ENCODE measurements at regions not wholly inside any gene's neighbourhood (a gene's known extent, or its start where the extent isn't known, plus 50 kb on each side); places are given as distances from the start of the nearest gene placed in this dataset.
"Not testable (repeated sequence)": the region's sequence is repeated elsewhere in the genome, so short reads cannot be mapped to it uniquely, and the experiment has no call there.

DNA sequence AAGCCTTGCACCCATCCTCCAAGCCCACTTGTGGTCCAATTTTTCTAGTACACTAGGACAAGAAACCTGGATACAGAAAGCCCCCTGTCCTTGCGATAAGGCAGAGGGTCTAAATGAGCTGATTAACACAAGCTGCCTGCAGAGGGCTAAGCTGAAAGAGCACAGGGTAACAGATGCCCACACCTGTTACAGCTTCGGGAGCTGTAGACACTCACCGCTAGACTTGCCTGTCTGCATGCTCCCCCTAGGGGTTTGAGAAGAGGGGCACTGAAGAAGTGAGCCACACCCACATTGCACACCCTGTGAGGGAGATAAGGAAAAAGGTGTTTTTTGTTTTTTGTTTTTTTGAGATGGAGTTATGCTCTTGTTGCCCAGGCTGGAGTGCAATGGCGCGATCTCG is 386.5 kb upstream of the AUTS2 start:
- DNase-seq (ENCODE audit: low read depth in 4 of 4, low spot score in 3 of 4) = no peak

DNA sequence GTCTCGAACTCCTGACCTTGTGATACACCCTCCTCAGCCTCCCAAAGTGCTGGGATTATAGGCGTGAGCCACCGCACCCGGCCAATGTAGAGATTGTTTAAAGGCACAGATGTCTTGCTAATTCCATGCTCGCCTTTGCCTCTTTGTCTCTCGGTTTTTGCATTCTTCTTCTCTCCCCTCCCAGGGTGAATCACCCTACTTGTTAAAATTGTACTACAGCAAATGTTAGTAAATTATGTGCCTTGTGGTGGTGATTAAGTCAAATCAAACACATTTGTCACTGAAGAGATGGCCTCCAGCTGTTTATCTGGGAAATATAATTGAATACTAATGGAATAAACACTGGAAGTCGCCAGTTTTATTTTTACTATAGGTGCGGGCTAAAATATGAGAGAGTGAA is 384.4 kb upstream of the AUTS2 start:
- DNase-seq (ENCODE audit: low read depth in 4 of 4, low spot score in 3 of 4) = no peak

DNA sequence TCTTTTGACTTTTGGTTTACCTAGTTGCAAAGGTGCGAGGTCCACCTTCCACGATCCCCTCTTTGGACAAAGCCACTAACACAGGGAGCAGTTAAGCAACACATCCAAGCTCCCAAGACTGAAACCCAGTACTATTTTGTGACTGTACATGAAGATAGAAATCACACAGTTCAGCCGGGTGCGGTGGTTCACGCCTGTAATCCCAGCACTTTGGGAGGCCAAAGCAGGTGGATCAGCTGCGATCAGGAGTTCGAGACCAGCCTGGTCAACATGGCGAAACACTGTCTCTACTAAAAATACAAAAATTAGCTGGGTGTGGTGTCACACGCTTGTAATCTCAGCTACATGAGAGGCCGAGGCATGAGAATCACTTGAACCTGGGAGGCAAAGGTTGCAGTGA is 382.8 kb upstream of the AUTS2 start:
- DNase-seq (ENCODE audit: low read depth in 4 of 4, low spot score in 3 of 4) = not testable (repeated sequence)

DNA sequence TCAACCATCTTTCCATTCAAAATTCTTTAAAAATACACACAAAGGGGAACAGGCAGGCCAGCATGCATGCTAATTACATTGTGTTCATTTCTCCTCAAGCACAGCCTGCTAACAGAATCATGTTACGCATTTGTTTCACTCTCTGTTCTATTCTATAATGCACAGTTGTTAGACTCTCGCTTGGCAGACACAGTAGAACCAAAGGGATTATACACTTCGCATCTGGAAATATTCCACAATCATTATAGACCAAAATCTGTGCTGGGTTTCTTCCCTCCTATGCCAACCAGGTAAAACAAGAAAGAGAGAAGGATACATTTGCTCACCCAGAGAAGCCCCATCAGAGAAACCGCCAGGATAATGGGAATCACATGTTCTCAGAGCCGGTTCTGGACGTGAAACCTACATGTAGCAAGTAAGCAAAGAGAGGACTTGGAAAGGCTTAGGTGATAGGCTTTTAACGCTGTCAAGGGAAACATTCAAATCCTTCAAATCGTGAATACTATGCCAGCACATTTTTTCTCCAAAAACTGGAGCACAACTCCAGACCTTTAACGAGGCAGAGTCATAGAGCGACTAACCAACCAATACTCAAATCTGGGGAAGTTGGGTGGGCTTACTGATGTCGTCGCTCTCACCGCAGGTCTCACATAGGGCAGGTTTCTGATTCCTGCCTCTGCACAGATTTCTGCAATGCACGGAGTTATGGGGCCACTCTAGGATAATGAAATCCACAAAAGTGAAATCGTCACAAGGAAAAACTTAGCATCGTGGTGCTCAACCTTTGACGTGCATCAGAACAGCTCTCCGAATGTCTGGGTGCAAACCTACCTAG is 380.5 kb upstream of the AUTS2 start:
- DNase-seq (ENCODE audit: low read depth in 4 of 4, low spot score in 3 of 4) = no peak

DNA sequence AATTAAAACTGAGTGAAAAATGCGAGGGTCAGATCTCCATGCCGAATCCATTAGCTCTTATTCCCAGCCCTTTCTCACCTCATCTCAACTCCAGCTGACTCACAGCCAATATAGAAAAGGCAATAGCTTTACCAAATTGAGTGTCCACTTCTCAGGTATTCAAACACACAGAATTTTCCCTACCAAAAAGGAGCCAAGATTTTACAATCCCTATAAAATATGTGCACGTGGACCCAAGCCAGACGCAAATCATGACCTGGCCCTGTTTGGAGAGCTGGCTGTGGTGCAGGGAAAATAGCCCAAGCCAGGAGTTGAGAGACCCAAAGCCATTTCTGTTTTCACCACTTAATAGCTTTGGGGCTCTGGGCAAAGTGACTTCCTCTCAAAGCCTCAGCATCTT is 379.7 kb upstream of the AUTS2 start:
- DNase-seq (ENCODE audit: low read depth in 4 of 4, low spot score in 3 of 4) = no peak

DNA sequence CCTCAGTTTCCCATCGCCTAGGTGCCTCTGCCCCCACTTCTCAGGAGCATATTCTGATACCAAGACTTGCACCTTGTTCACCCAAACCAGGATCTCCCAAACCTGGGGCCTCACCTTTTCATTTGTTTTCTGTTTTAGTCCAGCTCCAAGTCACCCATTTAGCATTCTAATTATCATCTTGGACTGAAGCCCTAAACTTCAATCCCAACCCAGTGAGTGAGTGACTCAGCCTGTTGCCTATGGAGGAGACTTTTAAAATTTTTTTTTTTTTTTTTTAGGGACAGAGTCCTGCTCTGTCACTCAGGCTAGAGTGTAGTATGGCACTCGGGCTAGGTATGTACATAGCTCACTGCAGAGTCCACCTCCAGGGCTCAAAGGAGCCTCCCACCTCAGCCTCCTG is 378.9 kb upstream of the AUTS2 start:
- no peak for DNase-seq (ENCODE audit: low read depth in 4 of 4, low spot score in 3 of 4)

DNA sequence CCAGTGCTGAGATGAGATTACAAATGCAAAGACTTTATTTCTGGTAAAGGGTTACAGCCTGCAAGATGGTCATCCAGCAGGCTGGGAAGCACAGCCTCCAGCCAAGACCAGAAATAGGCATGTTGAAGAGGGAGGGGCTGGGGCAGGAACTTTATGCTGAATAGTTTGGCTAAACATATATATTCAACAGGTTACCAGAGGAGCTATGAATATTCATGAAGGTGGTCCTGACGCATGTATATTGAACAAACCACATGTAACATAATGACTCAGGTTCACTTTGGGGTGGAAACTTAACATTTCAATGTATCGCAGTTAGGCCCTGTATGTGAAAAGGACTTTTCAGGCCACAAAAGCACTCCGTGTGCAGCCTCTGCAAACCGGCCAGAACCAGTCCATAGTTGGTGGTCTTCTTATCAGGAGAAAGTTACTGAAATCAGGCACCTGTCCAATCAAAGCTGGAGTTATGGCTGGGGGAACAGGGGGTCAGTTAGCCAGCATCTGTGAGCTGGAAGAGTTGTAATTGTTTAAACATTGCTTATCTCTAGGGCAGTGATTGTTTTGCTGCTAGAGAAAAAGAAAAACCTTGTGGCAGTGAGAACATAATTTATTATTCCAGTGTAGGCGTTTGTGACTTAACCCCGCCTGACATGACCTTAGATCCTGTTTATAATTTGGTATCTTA is 372.9 kb upstream of the AUTS2 start:
- no peak for DNase-seq (ENCODE audit: low read depth in 4 of 4, low spot score in 3 of 4)

DNA sequence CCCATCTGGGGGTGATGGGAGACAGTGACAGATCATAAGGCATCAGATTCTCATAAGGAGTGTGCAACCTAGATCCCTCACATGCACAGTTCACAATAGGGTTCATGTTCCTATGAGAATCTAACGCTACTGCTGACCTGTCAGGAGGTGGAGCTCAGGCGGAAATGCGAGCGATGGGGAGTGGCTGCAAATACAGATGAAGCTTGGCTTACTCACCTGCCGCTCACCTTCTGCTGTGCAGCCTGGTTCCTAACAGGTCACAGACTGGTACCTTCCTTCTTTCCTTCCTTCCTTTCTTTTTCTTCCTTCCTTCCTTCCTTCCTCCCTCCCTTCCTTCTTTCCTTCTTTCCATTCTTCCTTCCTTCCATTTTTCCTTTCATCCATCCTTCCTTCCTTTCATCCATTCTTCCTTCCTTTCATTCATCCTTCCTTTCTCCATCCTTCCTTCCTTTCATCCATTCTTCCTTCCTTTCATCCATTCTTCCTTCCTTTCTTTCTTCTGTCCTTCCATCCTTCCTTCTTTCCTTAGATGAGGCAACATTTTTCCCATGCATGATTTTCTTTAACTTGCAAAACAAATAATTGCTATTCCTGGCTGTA is 370.0 kb upstream of the AUTS2 start:
- no peak for DNase-seq (ENCODE audit: low read depth in 4 of 4, low spot score in 3 of 4)

DNA sequence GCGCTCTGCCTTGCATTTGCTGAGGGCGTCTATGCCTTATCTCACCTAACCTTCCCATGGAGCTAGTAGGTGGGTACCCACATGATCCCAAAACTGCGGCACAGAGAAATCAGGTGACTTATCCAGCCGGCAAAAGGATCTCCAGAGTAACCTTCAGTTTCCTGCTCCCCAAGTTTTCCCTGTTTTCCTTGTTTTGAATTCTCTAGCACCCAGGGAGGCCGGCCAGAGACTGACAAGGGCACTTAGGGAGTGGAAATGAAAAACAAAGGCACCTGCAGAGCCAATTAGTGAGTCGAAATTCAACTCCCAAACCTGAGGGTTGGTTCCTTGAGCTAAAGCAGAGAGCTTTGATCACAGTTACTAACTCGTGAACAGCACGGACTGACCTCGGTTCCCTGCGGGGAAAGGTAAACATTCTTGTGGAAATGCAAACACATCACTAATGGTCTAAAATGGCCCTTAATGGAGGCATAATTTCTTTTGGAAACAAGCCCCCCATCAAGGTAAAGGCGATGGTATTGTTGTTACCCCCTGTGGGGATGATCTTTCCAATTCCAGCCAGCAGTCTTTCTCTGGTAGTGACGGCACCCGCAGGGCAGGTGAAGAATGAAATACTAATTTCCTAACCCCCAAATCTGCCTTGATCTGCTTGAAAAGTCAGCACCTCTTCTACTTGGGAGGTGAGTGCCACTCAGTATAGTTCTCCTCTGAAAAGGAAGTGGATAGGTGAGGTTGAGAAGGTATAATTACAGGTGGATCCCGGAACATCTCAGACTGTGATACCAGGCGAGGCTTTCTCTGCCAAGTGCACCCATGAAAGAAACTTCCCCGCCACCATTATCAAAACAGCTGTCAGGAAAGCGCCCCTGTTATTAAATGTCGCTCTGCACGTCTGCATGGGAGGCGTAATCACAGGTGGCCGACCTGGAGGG is 365.6 kb upstream of the AUTS2 start:
- DNase-seq (ENCODE audit: low read depth in 4 of 4, low spot score in 3 of 4) = peak in 1 of 4 donors; percentile 60

DNA sequence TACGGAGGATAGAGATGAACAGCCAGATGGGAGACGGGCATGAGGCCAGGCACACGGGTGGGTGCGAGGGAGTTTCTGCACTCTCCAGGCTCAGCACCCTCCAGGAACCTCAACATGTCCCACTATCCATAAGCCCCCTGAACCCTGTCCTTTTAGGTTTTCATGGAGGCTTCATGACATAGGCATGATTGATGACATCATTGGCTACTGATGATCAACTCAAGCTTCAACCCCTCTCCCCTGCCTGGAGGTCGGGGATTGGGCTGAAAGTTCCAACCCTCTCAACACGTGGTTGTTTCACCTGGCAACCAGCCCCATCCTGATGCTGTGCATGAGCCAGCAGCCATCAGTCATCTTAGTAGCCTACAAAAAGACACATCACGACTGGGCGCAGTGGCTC is 360.7 kb upstream of the AUTS2 start:
- no peak for DNase-seq (ENCODE audit: low read depth in 4 of 4, low spot score in 3 of 4)

DNA sequence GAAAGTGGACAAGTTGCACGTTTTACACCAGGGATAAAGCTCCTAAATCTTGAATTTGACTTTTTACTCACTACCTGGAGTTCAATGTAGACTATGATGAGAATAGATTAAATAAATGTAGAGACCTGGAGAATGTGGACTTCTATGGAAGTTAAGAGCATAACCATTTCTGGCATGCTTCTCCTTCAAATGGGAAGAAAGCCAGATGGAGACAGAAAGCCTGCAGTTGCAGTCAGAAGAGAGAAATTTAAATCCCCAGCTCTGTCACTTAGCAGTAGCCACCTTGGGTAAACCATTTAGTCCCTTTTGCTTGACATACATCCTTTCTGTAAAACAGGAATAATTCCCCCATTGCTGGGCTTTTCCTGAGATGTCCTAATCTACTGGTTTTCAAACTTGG is 355.3 kb upstream of the AUTS2 start:
- no peak for DNase-seq (ENCODE audit: low read depth in 4 of 4, low spot score in 3 of 4)

DNA sequence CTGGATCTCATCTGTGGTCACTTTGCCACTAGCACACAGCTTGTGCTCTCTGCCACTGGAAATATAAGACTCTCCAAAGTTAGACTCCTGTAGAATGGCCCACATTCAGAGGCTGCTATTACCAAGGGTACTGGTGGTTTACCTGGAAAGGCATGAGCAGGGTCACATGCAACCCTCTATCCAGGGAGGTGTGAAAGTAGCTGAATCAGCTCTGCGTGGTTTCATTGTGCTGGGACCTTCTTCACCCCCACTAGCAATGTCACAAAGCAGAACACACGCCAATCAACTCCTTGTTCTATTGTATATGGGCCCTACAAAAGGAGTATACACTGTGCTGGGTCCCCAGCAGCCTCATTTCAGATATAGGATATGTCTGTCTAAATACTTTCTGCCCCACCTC is 353.6 kb upstream of the AUTS2 start:
- no peak for DNase-seq (ENCODE audit: low read depth in 4 of 4, low spot score in 3 of 4)

DNA sequence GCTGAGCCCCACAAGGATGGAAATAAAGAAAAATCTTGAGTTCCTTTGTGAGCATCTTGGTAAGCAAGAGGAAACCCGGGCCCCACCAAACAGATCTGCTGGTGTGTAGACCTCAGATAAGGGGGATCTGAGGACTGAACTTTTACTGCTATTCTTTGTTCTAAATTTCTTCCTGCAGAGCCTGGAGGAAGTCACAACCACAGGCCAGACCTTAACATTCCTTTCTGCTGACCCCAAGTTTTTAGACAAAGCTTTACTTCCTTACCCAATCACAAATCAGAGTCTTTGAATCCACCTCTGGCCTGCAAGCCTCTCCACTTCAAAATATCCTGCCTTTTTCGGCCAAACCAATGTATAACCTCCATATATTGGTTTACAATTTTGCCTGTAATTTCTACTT is 352.6 kb upstream of the AUTS2 start:
- no peak for DNase-seq (ENCODE audit: low read depth in 4 of 4, low spot score in 3 of 4)

DNA sequence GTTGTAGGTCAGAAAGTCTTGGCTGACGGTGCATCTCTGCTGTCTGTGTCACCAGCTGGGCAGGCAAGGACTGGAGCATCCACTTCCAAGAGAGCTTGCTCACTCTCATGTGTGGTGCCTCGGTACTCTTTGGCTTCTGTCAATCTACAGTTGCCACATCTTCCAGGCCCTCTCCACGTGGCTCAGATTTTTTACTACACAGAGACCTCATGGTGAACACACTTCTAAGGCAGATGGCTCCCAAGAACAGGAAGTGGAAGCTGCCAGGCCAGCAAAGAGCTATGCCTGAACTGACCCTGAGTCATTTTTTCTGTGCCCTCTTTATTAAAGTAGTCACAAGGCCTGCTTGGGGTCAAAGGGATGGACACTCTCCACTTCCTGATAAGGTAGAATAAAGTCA is 351.5 kb upstream of the AUTS2 start:
- DNase-seq (ENCODE audit: low read depth in 4 of 4, low spot score in 3 of 4) = no peak

DNA sequence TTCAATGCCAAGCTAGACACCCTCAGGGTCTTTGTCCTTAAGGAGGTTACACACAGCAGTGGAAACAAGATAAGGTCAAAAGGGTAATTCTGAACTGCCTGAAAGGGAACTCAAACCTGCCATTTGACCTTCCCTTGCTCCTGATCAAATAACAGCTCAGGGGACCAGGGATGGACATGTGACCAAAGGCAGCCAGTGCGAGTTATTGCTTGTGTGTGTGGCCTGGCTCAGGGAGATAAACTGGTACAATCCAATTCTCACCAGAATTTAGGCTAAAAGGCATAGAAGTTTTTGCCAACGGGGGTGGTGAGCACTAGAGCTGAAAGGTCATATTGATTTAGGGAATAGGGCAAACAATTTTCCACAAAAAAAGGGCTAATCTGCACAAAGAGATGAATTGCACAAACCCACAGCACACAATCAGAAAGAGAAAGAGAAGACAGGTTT is 349.9 kb upstream of the AUTS2 start:
- not testable (repeated sequence) for DNase-seq (ENCODE audit: low read depth in 4 of 4, low spot score in 3 of 4)

DNA sequence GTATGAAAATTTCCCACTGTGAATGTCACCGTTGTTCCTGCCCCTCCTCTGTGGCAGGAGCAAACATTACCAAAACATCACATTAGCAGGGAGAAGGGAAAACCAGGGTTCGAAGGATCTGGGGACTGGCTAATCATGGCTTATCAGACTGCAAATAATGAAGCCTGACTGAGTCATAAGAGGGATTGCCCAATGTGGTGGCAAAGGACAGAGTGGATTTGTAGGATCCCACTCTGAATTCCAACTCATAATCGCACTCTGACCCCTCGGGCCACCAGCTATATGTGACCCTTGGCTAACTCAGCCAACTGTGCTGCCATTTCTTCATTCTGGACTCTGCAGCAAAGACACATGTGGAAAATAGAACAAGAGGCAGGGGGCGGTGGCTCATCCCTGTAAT is 347.3 kb upstream of the AUTS2 start:
- no peak for DNase-seq (ENCODE audit: low read depth in 4 of 4, low spot score in 3 of 4)

DNA sequence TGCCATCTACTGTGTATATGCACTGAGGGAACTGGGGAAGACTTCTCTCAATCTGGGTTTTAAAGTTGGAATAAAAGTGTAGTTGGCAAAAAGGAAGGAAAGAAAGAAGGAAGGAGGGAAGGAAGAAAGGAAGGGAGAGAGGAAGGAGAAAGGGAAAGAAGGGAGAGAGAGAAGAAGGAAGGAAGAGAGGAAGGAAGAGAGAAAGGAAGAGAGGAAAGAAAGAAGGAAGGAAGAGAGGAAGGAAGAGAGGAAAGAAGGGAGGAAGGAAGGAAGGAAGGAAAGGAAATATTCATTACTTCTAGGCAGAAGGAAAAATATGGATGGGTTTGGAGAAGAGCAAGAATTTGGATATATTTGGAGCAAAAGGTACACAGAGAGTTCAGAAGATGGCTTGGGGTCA is 343.6 kb upstream of the AUTS2 start:
- no peak for DNase-seq (ENCODE audit: low read depth in 4 of 4, low spot score in 3 of 4)

DNA sequence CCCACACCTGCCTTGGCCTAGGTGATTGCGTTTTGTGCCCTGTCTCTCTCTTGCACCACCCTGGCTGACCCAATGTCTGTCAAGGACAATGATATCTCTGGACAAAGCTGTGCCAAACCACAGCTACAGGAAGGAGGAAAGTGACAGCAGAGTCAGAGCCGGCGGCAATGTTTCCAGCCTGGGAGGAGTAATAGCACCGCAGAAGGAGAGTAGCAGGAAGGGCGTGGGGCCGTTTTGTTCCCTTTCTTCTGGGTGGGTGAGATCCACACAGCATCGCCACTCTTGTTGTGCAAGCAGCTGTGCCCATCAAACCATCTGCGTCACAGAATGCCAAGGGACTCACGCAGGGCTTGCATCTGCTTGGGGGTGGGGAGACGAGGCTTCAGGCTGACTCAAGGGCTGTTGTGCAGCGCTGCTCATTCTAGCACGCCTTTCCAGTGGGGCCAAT is 341.6 kb upstream of the AUTS2 start:
- DNase-seq (ENCODE audit: low read depth in 4 of 4, low spot score in 3 of 4) = no peak

DNA sequence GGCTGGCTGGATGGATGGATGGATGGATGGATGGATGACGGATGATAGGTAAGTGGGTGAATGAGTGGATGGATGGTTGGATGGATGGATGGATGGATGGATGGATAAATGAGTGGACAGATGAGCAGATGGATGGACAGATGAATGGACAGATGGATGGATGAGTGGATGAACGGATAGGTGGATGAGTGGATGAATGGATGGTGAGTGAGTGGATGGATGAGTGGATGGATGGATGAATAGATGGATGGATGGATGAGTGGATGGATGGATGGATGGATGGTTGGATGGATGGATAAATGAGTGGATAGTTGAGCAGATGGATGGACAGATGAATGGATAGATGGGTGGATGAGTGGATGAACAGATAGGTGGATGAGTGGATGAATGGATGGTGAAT is 340.7 kb upstream of the AUTS2 start:
- DNase-seq (ENCODE audit: low read depth in 4 of 4, low spot score in 3 of 4) = no peak

DNA sequence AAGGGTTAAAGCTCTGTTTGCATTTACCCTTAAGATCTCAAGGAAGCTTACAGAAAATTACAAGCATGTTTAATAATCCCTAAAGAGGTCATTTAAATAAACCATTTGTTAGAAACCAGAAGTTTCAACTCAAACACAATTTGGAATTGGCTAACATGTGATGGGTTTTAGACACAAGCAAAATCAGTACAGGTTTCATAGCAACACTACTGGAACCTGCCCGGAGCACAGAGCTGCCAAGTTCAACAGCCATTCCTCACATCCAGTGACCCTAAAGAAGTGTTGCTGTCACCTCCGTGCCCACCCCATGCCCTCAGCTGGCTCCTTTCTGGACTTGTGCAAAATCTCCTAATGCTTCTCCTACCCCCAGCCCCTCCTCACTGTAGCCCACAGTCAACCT is 338.8 kb upstream of the AUTS2 start:
- no peak for DNase-seq (ENCODE audit: low read depth in 4 of 4, low spot score in 3 of 4)

DNA sequence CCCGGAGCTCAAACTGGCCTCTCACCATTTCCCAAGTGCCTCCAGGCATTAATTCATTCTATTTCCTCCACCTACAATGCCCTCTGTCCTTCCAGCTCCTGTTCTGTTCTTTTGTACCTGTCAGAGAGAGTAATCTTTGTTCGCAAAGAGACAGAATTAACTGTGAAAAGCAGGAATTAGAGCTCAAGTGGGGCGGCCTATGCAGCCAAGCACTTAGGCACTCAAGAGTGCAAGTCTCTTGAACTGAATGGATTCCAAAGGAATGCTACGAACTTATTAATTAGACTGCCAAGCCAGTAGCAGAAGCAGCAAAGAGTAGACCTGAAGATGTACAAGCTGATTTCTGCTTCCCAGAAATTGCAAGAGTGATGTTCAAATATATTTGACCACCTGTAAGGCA is 338.3 kb upstream of the AUTS2 start:
- no peak for DNase-seq (ENCODE audit: low read depth in 4 of 4, low spot score in 3 of 4)

Data from left renal pelvis (tissue), 4 donors.